GM10266 (cell line): ENCODE measurements at regions not wholly inside any gene's neighbourhood (a gene's known extent, or its start where the extent isn't known, plus 50 kb on each side); places are given as distances from the start of the nearest gene placed in this dataset.

Source experiments
- DNase-seq: peaks from one replicate; pipeline ENCODE4 v3.0.0; 2012; ENCODE audit errors: extremely low spot score
- TF ChIP-seq, protein P1 (sequence below): IDR thresholded peaks from 2 replicates; pipeline ENCODE4 v1.5.1; 2012; ENCODE audit warnings: mild to moderate bottlenecking, low read depth; ENCODE audit not compliant: control insufficient read depth, insufficient read depth; ENCODE audit errors: missing control alignments

DNA sequence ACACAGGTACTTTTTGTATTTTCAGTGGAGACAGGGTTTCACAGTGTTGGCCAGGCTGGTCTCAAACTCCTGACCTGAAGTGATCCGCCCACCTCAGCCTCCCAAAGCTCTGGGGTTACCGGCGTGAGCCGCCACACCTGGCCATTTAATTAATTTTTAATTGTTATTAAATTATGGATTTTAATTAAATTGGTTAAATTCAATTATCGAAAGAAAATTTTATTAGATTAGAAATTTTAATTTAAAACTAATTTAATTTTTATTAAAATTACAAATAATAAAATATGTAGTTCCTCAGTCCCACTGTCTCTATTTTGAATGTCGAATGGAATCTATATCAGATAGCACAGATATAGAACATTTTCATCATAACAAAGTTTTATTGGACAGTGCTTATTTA is 416.5 kb downstream of the GABRG2 start:
- TF ChIP-seq, protein P1, sequence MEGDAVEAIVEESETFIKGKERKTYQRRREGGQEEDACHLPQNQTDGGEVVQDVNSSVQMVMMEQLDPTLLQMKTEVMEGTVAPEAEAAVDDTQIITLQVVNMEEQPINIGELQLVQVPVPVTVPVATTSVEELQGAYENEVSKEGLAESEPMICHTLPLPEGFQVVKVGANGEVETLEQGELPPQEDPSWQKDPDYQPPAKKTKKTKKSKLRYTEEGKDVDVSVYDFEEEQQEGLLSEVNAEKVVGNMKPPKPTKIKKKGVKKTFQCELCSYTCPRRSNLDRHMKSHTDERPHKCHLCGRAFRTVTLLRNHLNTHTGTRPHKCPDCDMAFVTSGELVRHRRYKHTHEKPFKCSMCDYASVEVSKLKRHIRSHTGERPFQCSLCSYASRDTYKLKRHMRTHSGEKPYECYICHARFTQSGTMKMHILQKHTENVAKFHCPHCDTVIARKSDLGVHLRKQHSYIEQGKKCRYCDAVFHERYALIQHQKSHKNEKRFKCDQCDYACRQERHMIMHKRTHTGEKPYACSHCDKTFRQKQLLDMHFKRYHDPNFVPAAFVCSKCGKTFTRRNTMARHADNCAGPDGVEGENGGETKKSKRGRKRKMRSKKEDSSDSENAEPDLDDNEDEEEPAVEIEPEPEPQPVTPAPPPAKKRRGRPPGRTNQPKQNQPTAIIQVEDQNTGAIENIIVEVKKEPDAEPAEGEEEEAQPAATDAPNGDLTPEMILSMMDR, result no peak
- DNase-seq, result no peak

DNA sequence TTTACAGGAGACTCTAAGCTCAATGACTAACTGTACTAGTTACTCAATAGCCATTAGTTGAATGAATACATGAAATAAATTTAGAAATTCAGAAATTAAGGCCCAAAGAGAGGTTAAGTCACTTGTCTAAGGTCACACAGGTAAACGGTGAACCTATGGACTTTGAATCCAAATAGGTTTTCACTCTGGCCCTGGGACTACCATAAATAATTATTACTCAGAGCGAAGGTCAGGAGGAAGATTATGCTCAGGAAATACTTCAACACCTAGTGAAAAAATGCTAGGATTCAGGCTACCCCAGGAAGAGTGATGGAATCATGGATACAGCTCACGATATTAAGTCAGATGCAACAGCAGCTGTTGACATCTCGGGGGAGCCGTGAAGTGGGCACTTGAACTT is 417.4 kb downstream of the GABRG2 start:
- DNase-seq, result no peak
- TF ChIP-seq, protein P1, result no peak

- TF ChIP-seq, protein P1, result no peak
- no peak for DNase-seq
Observed at GRCh38 chr5:162485666-162486292, 418.2 kb downstream of the GABRG2 start.

DNA sequence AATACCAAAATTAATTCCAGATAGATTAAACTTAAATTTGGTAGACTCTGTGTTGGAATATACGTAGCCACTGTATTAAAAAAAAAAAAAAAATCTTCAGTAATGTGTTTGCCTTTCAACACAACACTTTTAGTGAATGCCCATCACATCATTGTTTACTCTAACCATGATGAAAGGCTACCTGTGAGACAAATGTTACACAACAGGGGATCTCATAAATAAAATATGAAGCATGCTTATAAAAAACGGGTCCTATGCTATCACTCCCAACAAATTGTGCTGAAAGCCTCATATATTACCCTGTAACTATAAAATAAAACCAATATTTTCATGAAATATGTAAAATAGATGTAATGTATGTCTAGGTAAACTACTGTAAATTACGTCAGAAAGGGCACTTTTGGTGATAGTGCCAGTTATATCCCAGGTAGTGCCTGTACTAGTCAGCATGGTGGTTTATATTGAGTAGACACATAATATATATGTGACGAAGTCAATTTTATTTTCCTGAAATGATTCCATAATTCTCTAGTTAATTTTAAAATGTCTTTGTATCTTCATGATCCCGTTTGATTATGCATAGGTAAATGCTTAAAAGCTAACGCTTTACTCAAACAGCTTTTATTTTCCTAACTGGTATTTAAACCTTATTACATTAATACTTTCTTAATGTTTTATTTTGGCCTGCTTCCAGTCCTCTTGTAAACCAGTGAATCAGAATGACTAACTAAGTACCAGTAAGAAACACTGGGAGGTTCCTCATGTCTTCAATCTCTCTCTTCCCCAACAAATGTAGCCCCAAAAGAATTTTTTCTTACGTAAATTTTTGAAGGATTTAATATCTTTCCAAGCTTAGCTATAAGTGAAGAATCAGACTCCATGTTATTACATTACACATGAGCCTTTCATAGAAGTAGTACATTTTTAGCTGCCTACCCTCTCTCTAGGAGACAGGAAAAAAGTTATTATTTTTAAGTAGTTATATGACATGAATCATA is 420.3 kb downstream of the GABRG2 start:
- TF ChIP-seq, protein P1, result no peak
- DNase-seq, result no peak

DNA sequence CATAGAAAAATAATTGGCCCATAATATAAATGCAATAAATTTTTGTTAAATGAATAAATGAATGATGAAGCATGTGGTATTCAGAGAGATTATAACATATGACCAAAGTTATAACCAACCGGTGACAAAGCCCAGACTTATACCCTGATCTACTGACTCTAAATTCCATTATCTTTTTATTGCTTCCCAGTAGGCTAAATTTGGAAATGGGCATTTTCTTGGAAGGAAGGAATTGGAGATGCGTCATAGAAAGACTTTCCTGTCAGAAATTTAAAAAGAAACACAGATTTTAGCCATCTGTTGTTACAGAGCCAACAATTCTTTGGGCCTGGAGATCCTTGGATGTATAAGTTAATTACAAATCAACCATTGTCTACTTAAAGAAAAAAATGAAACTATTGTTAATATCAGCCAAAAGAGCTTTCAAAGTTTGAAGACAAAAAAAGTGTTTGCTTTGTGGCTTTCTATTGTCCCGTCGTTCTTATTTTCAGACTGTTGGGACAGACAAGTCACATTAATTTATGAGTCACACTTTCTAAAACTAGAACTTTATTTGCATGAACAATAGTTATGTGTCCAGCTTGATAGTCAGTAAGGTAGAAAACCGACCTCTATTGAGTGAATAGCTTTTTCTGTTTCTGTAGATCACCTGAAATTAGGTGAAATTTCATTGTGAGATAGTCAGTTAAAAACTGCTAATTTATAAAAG is 428.7 kb downstream of the GABRG2 start:
- DNase-seq, result no peak
- TF ChIP-seq, protein P1, result no peak

- DNase-seq, result no peak
- TF ChIP-seq, protein P1, result no peak
Observed at GRCh38 chr5:162497455-162497854, 429.9 kb downstream of the GABRG2 start.
